ENCODE measurements at regions not wholly inside any gene's neighbourhood (a gene's known extent, or its start where the extent isn't known, plus 50 kb on each side); places are given as distances from the start of the nearest gene placed in this dataset.

DNA sequence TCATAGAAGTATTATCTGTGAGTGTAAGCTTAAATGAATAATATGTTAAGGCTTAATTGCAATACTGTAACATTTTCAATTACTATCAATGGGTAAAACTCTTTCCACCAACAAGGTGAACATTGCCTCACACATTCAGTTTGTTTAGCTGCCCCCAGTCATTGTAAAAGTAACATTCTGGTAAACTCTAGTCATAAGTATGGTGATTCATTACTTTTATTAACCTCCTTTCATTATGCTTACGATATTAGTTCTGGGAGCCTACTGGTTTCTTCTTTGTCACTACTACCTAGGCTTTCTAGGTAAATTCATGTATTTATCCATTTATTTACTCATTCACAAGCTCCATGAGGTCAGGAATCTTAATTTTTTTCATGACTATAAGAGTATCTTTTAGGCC, 412.8 kb upstream of the SLIT2 start:
- TF ChIP-seq CTCF (IDR thresholded peaks at IDR 0.05) = no peak
- TF ChIP-seq POLR2A (IDR thresholded peaks at IDR 0.05) = no peak

Measured in adrenal gland (tissue), 5 donors.